ENCODE measurements at regions not wholly inside any gene's neighbourhood (a gene's known extent, or its start where the extent isn't known, plus 50 kb on each side); places are given as distances from the start of the nearest gene placed in this dataset.

DNA sequence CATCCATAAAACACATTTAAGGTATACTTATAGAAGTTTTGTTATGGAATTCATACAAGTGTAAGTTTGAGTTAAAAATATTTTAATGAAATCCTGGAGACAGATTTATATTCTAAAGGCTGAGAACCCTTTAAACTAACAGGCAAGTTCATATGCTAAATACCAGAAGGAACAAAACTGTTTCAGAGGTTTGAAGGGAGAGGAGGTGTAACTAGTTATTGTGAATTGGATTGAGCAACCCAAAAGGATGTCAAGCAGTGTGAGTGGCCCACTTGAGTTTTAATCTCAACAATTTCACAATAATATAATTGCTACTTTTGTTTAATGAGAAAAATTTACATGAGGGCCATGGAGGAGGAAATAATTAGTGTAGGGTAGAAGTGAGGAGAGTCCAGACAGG, 348.5 kb upstream of the ACTBL2 start:
- TF ChIP-seq GATA2 (IDR thresholded peaks at IDR 0.05; ENCODE audit: low read depth, low read length) (no peak), GATA3 (IDR thresholded peaks at IDR 0.05; ENCODE audit: low read depth, low read length) (no peak)

DNA sequence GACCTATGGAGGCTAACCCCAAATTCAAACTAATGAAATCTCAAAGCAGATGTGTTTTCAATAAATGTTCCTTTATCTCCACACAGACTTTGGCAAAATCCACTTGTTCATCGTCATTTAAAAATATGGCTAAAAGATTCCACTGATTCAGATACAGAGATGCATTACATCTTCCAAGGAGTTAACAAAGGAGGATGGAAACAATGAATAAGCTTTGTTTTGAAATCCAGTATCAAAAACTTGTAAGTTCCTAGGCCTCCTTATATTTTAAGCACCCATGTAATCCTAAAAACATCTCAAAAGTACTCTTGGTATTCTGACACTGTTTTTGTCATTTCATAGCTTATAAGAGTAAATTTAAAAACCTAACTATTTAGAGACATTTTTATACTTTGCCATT, 345.6 kb upstream of the ACTBL2 start:
- no peak for TF ChIP-seq GATA2 (IDR thresholded peaks at IDR 0.05; ENCODE audit: low read depth, low read length)
- no peak for TF ChIP-seq GATA3 (IDR thresholded peaks at IDR 0.05; ENCODE audit: low read depth, low read length)

DNA sequence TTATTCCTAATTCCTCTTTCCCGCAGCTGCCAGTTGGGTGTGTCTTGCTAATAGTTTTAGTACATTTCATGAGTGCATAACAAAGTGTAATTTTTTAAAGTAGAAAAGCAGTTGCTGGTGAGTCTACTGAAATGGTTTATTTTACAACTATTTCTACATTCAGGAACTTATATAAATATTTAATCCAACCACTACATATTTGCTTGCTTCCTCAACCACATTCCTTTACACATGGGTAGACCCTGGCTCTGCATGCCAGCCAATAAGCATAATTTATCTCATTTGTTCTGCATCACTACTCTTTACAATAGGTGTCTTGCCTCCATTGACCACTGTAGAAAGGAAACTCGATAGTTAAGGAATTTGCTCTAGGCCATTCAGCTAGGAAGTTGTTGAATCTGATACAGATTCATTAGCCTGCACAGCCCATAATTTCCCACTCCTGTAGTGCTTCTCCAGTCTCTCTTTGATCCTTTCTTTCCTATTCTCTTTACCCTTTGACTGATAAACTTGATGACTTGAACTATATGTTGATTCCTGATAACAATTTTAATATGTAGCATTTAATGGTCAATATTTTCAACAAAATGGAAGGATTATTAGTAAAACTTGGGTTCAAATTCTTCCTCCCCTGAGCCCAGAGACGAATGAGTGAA, 342.5 kb upstream of the ACTBL2 start:
- TF ChIP-seq GATA2 (IDR thresholded peaks at IDR 0.05; ENCODE audit: low read depth, low read length) (no peak), GATA3 (IDR thresholded peaks at IDR 0.05; ENCODE audit: low read depth, low read length) (no peak)

DNA sequence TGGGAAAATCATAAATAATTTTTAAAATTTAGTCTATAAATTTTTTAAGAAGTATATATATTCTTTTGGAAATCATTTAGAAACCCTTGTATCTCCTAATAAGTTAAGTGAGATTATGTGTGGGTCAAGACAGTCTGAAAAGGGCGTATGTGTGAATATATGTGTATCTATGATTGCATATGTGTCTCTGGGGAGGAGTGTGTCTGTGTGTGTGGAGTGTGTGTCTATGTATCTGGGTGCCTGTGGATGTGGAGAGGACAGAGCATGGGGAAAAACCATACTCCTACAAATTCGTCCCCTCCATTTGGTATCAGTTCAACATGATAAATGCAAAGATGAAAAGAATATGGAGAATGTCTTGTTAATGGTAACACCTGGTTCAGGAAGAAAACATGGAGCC, 342.0 kb upstream of the ACTBL2 start:
- TF ChIP-seq GATA3 (IDR thresholded peaks at IDR 0.05; ENCODE audit: low read depth, low read length), result no peak
- TF ChIP-seq GATA2 (IDR thresholded peaks at IDR 0.05; ENCODE audit: low read depth, low read length), result no peak

DNA sequence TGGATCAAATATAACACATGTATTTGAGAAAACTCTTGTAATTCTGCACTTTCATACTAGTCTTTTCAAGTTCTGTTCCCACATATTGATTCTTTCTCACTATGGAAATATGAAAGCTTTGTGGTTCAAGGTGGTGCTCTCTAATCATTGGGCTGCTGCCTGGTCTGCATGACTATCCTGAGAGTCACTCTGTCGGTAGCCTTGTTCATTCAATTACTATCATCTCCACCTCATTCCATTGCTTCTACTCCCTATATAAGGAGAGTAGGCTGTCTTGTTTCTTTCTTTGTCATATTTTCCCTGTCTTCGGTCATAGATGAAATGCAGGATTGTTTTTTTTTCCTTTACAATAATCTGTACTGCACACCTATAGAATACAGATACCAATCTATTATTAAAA, 341.4 kb upstream of the ACTBL2 start:
- TF ChIP-seq GATA3 (IDR thresholded peaks at IDR 0.05; ENCODE audit: low read depth, low read length) (no peak), GATA2 (IDR thresholded peaks at IDR 0.05; ENCODE audit: low read depth, low read length) (no peak)

DNA sequence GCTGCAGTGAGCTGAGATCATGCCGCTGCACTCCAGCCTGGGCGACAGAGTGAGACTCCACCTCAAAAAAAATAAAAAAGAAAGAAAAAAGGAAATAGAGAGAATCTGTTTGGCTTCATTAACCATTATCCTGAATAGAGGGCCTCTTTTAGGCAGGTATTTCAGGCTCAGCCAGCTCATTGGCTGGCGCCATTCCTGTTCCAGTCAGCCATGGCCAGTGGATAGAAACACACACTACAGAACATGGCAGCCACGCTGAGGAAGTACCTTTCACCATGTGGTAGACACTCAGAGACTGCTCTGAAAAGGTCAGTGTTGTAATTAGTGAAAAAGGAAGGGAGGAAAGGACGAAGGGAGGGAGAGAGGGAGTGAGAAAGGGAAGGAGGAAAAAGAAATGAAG, 340.0 kb upstream of the ACTBL2 start:
- TF ChIP-seq GATA3 (IDR thresholded peaks at IDR 0.05; ENCODE audit: low read depth, low read length) (no peak), GATA2 (IDR thresholded peaks at IDR 0.05; ENCODE audit: low read depth, low read length) (no peak)

DNA sequence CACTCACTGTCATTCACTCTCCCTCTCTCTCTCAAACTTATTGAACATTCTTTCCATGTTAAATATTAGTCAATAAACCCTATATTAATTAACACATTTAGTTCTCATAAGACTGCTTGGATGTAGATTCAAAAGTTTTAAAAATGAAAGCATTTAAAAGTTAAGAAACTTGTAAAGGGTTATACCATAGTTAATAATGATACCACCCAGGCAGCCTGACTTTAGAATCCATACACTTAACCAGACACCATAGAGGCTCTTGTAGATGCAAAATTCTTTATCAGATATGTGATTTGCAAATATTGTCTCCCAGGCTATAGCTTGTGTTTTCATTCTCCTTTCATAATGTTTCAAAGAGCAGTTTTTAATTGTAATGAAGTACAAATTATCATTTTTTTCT, 335.8 kb upstream of the ACTBL2 start:
- TF ChIP-seq GATA2 (IDR thresholded peaks at IDR 0.05; ENCODE audit: low read depth, low read length), result no peak
- TF ChIP-seq GATA3 (IDR thresholded peaks at IDR 0.05; ENCODE audit: low read depth, low read length), result no peak

DNA sequence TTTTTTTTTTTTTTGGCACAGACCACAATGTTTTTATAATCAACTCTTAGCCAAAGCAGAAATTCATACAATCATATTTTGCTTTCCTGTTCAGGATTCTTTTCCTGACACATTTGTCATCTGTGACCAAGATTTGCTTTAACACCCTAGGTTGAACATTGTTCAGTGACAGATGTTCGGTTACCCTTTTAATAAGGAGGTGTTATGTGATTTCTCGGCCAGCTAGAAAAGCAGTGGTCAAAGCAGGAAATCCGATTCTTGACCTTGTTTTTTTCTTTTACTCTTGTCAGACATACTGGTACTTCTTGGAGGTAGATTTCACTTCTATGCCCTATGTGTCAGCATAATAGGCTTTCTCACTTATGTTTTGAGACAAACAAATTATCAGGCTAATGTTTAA, 335.3 kb upstream of the ACTBL2 start:
- TF ChIP-seq GATA3 (IDR thresholded peaks at IDR 0.05; ENCODE audit: low read depth, low read length) (no peak), GATA2 (IDR thresholded peaks at IDR 0.05; ENCODE audit: low read depth, low read length) (no peak)

DNA sequence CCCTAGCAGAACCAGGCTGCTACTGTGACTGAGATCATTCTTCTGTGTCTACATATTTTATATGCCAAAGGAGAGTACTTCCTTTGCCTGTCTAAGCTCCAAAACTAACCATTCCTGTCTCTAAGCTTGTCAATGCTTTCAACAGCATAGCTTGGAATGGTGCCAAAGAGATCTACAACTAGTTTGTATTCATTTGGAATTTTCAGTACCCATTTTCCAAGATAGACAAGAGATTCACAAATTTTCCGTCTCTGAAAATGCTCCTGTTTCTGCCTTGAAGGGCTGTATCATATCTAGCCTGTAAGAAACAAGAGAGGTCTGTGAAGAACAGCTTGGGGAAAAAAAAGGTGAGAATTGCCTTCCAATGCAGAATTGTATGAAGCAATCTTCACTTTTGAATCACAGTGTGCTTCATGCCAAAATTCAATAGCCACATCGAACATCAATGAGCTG, 334.4 kb upstream of the ACTBL2 start:
- TF ChIP-seq GATA2 (IDR thresholded peaks at IDR 0.05; ENCODE audit: low read depth, low read length) (no peak), GATA3 (IDR thresholded peaks at IDR 0.05; ENCODE audit: low read depth, low read length) (no peak)

DNA sequence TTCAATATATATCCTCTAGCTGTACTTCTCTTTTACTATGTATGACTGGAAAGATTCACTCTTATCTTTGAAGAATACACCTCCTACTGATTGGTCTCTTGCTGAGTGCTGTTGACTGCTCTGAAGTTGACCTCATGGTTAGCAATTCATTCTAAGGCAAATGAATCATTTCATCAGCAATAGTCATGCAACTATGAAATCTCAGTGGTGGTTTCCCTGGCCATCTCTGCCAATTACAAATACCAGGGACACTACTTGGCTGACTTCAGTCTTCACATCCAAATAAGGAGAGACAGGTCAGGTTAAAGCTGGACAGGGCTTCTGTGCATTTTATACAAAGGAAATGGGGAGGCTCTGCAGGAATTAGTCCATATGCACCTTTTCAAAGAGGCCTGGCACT, 333.5 kb upstream of the ACTBL2 start:
- TF ChIP-seq GATA2 (IDR thresholded peaks at IDR 0.05; ENCODE audit: low read depth, low read length), result no peak
- TF ChIP-seq GATA3 (IDR thresholded peaks at IDR 0.05; ENCODE audit: low read depth, low read length), result no peak

DNA sequence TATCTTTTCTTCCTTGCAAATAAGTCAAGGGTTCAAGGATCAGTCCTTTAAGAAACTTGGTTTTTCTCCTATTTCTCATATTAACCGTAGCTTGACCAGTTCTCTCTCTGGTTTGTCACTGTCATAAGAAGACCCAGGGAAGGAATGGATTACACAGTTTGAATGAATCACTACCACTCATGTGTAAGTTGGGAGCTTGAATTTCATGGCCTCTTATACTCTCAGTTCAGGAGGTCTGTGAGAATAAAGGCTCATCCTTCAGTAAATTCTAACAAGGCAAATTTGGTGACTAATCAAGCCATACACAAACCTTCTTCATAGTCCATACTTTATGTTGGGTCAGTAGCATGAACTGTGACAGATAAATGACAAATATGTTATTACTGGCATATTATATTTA, 323.1 kb upstream of the ACTBL2 start:
- TF ChIP-seq GATA3 (IDR thresholded peaks at IDR 0.05; ENCODE audit: low read depth, low read length) (no peak), GATA2 (IDR thresholded peaks at IDR 0.05; ENCODE audit: low read depth, low read length) (no peak)

DNA sequence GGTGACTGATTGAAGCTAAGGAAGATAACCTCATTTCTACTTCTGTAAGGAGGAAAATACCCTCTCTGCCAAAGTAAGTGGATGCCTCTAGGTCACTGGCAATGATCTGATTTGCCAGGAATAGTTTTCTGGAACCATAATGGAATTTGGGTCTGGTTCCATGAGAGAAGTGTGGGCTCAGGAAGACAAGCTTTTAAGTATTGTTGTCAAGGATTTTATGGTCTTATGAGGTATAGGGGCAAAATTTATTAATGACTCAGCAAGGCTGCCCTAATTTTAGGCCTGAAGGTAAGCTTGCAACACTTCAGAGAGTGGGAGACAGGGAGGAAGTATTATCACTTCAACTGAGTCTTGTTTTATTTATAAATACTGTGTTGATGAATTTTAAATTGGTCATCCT, 322.6 kb upstream of the ACTBL2 start:
- TF ChIP-seq GATA3 (IDR thresholded peaks at IDR 0.05; ENCODE audit: low read depth, low read length) (no peak), GATA2 (IDR thresholded peaks at IDR 0.05; ENCODE audit: low read depth, low read length) (no peak)

DNA sequence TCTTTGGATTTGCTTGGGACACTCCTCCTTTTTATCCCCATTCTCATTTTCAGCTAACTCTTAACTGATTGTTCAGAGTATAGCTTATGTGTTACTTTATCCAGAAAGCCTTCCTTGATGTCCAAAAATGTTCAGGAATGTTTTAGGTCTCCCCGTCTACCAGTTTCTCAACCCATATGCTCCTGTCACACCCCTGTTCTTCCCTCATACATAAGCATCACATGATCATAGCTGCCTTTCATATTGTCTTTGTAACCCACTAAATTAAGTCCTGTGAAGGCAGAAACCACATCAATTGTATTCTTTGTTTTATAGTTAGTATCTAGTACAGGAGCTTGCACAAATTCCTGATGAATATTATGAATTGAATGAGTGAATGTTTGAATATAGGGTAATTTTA, 321.9 kb upstream of the ACTBL2 start:
- no peak for TF ChIP-seq GATA3 (IDR thresholded peaks at IDR 0.05; ENCODE audit: low read depth, low read length)
- no peak for TF ChIP-seq GATA2 (IDR thresholded peaks at IDR 0.05; ENCODE audit: low read depth, low read length)

DNA sequence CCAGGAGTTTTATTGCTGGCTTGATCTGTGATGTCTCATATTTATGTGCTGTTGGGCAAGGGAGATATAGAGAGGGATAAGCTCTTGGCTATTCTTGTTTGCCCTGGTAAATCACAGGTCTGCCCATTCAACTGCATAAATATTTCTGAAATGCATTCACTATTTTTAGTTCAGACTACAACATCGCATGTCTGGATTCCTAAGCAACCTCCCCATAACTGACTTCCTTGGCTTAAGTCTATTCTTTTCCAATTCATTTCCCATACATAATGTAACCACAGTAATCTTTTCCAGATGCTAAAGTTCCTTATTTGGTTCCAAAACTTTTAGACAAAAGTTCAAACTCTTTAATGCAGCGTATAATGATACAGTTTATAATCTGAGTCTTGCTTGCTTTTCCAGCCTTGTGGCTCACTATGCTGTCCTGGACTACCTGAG, 321.4 kb upstream of the ACTBL2 start:
- TF ChIP-seq GATA2 (IDR thresholded peaks at IDR 0.05; ENCODE audit: low read depth, low read length), result no peak
- no peak for TF ChIP-seq GATA3 (IDR thresholded peaks at IDR 0.05; ENCODE audit: low read depth, low read length)

DNA sequence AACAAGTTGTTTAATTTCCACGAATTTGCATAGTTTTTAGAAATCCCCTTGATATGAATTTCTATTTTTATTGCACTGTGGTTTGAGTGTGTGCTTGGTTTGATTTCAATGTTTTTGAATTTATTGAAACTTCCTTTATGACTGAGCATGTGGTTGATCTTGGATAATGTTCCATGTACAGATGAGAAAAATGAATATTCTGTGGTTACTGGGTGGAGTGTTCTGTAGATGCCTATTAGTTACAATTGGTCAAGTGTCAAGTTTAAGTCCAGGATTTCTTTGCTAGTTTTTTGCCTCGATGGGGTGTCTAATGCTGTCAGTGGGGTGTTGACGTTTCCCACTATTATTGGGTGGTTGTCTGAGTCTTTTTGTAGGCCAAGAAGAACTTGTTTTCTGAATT, 319.5 kb upstream of the ACTBL2 start:
- TF ChIP-seq GATA3 (IDR thresholded peaks at IDR 0.05; ENCODE audit: low read depth, low read length), result no peak
- TF ChIP-seq GATA2 (IDR thresholded peaks at IDR 0.05; ENCODE audit: low read depth, low read length), result no peak

DNA sequence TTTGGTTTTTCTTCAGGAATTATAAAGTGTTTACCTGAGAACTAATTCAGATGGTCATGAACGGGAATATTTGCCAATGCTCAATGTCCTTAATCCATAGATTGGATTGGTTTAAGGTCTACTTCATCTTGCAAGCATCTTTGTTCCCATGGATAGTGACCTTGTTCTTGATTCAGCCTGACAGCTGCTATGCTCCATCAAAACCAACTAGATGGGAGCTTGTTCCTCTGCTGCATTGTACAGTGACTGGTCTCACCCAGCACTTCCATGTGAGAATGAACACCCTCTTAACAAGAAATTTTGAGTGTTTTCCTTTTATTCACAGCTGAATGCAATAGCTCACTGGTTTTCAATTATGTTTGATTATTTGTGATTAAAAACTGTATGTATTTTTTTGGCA, 312.6 kb upstream of the ACTBL2 start:
- TF ChIP-seq GATA3 (IDR thresholded peaks at IDR 0.05; ENCODE audit: low read depth, low read length) (no peak), GATA2 (IDR thresholded peaks at IDR 0.05; ENCODE audit: low read depth, low read length) (no peak)
